ENCODE measurements at regions not wholly inside any gene's neighbourhood (a gene's known extent, or its start where the extent isn't known, plus 50 kb on each side); places are given as distances from the start of the nearest gene placed in this dataset.

- Mint-ChIP-seq H3K4me3 (ENCODE audit: unreplicated experiment) (no peak overlapping the region), H3K4me1 (ENCODE audit: unreplicated experiment) (peaks cover 7% of the 10 kb centered on the region), H3K27me3 (ENCODE audit: unreplicated experiment) (peaks cover 1% of the 10 kb centered on the region), H3K36me3 (ENCODE audit: low read depth, unreplicated experiment) (no peaks in the 10 kb centered on the region), H3K27ac (ENCODE audit: unreplicated experiment) (no peak overlapping the region), H3K9me3 (ENCODE audit: unreplicated experiment) (no peaks in the 10 kb centered on the region)
- DNase-seq (ENCODE audit: low spot score), result no peak
- no peak for TF ChIP-seq CTCF (IDR thresholded peaks at IDR 0.05; ENCODE audit: unreplicated experiment)
Observed at GRCh38 chr3:193944518-193944884, 191.4 kb upstream of the HES1 start.

GRCh38 chr3:193945143-193945542 is 190.8 kb upstream of the HES1 start:
- H3K27me3 Mint-ChIP-seq (ENCODE audit: unreplicated experiment), result peaks cover 1% of the 10 kb centered on the region
- H3K27ac Mint-ChIP-seq (ENCODE audit: unreplicated experiment), result no peak overlapping the region
- DNase-seq (ENCODE audit: low spot score), result no peak
- no peaks in the 10 kb centered on the region for H3K36me3 Mint-ChIP-seq (ENCODE audit: low read depth, unreplicated experiment)
- H3K4me3 Mint-ChIP-seq (ENCODE audit: unreplicated experiment), result no peak overlapping the region
- H3K9me3 Mint-ChIP-seq (ENCODE audit: unreplicated experiment), result no peaks in the 10 kb centered on the region
- TF ChIP-seq CTCF (IDR thresholded peaks at IDR 0.05; ENCODE audit: unreplicated experiment), result no peak
- H3K4me1 Mint-ChIP-seq (ENCODE audit: unreplicated experiment), result peaks cover 7% of the 10 kb centered on the region

- H3K27me3 Mint-ChIP-seq (ENCODE audit: unreplicated experiment), result peaks cover 1% of the 10 kb centered on the region
Observed at GRCh38 chr3:193946945-193947344, 189.0 kb upstream of the HES1 start.

GRCh38 chr3:193947596-193947995 is 188.4 kb upstream of the HES1 start:
- no peak overlapping the region for H3K27ac Mint-ChIP-seq (ENCODE audit: unreplicated experiment)
- H3K36me3 Mint-ChIP-seq (ENCODE audit: low read depth, unreplicated experiment), result no peaks in the 10 kb centered on the region
- H3K4me1 Mint-ChIP-seq (ENCODE audit: unreplicated experiment), result peaks cover 7% of the 10 kb centered on the region

More at GRCh38 chr3:193946945-193947344, 189.0 kb upstream of the HES1 start:
- TF ChIP-seq CTCF (IDR thresholded peaks at IDR 0.05; ENCODE audit: unreplicated experiment), result no peak
- no peaks in the 10 kb centered on the region for H3K9me3 Mint-ChIP-seq (ENCODE audit: unreplicated experiment)
- peaks cover 7% of the 10 kb centered on the region for H3K4me1 Mint-ChIP-seq (ENCODE audit: unreplicated experiment)
- no peak overlapping the region for H3K4me3 Mint-ChIP-seq (ENCODE audit: unreplicated experiment)
- no peak for DNase-seq (ENCODE audit: low spot score)
- no peak overlapping the region for H3K27ac Mint-ChIP-seq (ENCODE audit: unreplicated experiment)
- no peaks in the 10 kb centered on the region for H3K36me3 Mint-ChIP-seq (ENCODE audit: low read depth, unreplicated experiment)

GRCh38 chr3:193948459-193948858 is 187.5 kb upstream of the HES1 start:
- TF ChIP-seq CTCF (IDR thresholded peaks at IDR 0.05; ENCODE audit: unreplicated experiment), result no peak
- Mint-ChIP-seq H3K4me3 (ENCODE audit: unreplicated experiment) (no peak overlapping the region), H3K4me1 (ENCODE audit: unreplicated experiment) (peaks cover 7% of the 10 kb centered on the region), H3K9me3 (ENCODE audit: unreplicated experiment) (no peaks in the 10 kb centered on the region), H3K27me3 (ENCODE audit: unreplicated experiment) (peaks cover 1% of the 10 kb centered on the region), H3K27ac (ENCODE audit: unreplicated experiment) (no peak overlapping the region), H3K36me3 (ENCODE audit: low read depth, unreplicated experiment) (no peaks in the 10 kb centered on the region)
- no peak for DNase-seq (ENCODE audit: low spot score)

More at GRCh38 chr3:193947596-193947995, 188.4 kb upstream of the HES1 start:
- peaks cover 1% of the 10 kb centered on the region for H3K27me3 Mint-ChIP-seq (ENCODE audit: unreplicated experiment)
- no peaks in the 10 kb centered on the region for H3K9me3 Mint-ChIP-seq (ENCODE audit: unreplicated experiment)
- TF ChIP-seq CTCF (IDR thresholded peaks at IDR 0.05; ENCODE audit: unreplicated experiment), result no peak
- DNase-seq (ENCODE audit: low spot score), result no peak
- H3K4me3 Mint-ChIP-seq (ENCODE audit: unreplicated experiment), result no peak overlapping the region

Data from endothelial cell (in vitro differentiated cells).